CD4-positive, alpha-beta T cell treated with Interleukin-4 for 1 hour (primary cell): ENCODE measurements at regions not wholly inside any gene's neighbourhood (a gene's known extent, or its start where the extent isn't known, plus 50 kb on each side); places are given as distances from the start of the nearest gene placed in this dataset.

Experiments
- DNase-seq, 2 donors: peaks; one replicate each; pipeline ENCODE4 v3.0.0-alpha.2; 2020 to 2022

GRCh38 chr6:154885214-154885613, 109.9 kb upstream of the TIAM2 start:
- no peak for DNase-seq

GRCh38 chr6:154886016-154886415, 109.1 kb upstream of the TIAM2 start:
- DNase-seq: no peak

- DNase-seq: no peak
Observed at GRCh38 chr6:154886471-154886870, 108.6 kb upstream of the TIAM2 start.

GRCh38 chr6:154887051-154887450, 108.1 kb upstream of the TIAM2 start:
- DNase-seq: no peak

GRCh38 chr6:154888421-154889295, 106.5 kb upstream of the TIAM2 start:
- DNase-seq: no peak

GRCh38 chr6:154890874-154891273, 104.2 kb upstream of the TIAM2 start:
- no peak for DNase-seq

GRCh38 chr6:154891901-154892300, 103.2 kb upstream of the TIAM2 start:
- DNase-seq: no peak

- DNase-seq: no peak
Observed at GRCh38 chr6:154893917-154894316, 101.2 kb upstream of the TIAM2 start.

- no peak for DNase-seq
Observed at GRCh38 chr6:154894902-154895301, 100.2 kb upstream of the TIAM2 start.

GRCh38 chr6:154895841-154896240, 99.3 kb upstream of the TIAM2 start:
- DNase-seq: no peak

- DNase-seq: no peak
Observed at GRCh38 chr6:154898821-154899220, 96.3 kb upstream of the TIAM2 start.

GRCh38 chr6:154899824-154900463, 95.2 kb upstream of the TIAM2 start:
- no peak for DNase-seq

- DNase-seq: no peak
Observed at GRCh38 chr6:154901876-154902552, 93.1 kb upstream of the TIAM2 start.

- no peak for DNase-seq
Observed at GRCh38 chr6:154907291-154907690, 87.8 kb upstream of the TIAM2 start.

GRCh38 chr6:154908723-154909122, 86.4 kb upstream of the TIAM2 start:
- DNase-seq: no peak

- no peak for DNase-seq
Observed at GRCh38 chr6:154909311-154909710, 85.8 kb upstream of the TIAM2 start.

- no peak for DNase-seq
Observed at GRCh38 chr6:154909821-154910220, 85.3 kb upstream of the TIAM2 start.

GRCh38 chr6:154914288-154914687, 80.8 kb upstream of the TIAM2 start:
- no peak for DNase-seq

- DNase-seq: no peak
Observed at GRCh38 chr6:154916857-154917256, 78.3 kb upstream of the TIAM2 start.

GRCh38 chr6:154917941-154918340, 77.2 kb upstream of the TIAM2 start:
- no peak for DNase-seq

- no peak for DNase-seq
Observed at GRCh38 chr6:154919806-154920205, 75.3 kb upstream of the TIAM2 start.

GRCh38 chr6:154920495-154921200, 74.5 kb upstream of the TIAM2 start:
- DNase-seq: no peak

GRCh38 chr6:154921482-154921881, 73.6 kb upstream of the TIAM2 start:
- DNase-seq: no peak
